Neural cell (in vitro differentiated cells): ENCODE measurements at regions not wholly inside any gene's neighbourhood (a gene's known extent, or its start where the extent isn't known, plus 50 kb on each side); places are given as distances from the start of the nearest gene placed in this dataset.

Source experiments
- H2AFZ ChIP-seq: fragments of 200-600, 300-800 bp; sonication (generic), shearing (Covaris generic); 2 replicates; pipeline ENCODE4 v1.6.0; 2014; ENCODE audit warnings: low read depth, mild to moderate bottlenecking, antibody characterized with exemption, low read length, moderate library complexity
- H3F3A ChIP-seq: fragments of 200-600 bp; shearing (Covaris generic); 2 replicates; pipeline ENCODE4 v1.6.1; 2016; ENCODE audit warnings: mild to moderate bottlenecking, moderate library complexity, mixed read lengths, antibody characterized with exemption, low read length; ENCODE audit not compliant: insufficient read depth, poor library complexity, severe bottlenecking
- H3K27ac ChIP-seq: fragments of 200-600, 300-800 bp; sonication (generic), shearing (Covaris generic); 2 replicates; pipeline ENCODE4 v1.5.1; 2014; ENCODE audit warnings: mild to moderate bottlenecking, low read length, moderate library complexity
- H3K27me3 ChIP-seq: fragments of 300-800, 200-600 bp; sonication (generic), shearing (Covaris generic); 2 replicates; pipeline ENCODE4 v1.6.0; 2014; ENCODE audit warnings: mild to moderate bottlenecking, low read depth, low read length, moderate library complexity; ENCODE audit not compliant: insufficient read depth
- H3K36me3 ChIP-seq: fragments of 300-800, 200-600 bp; sonication (generic), shearing (Covaris generic); 2 replicates; pipeline ENCODE4 v1.5.1; 2014; ENCODE audit warnings: mild to moderate bottlenecking, antibody characterized with exemption, low read length, moderate library complexity; ENCODE audit not compliant: insufficient read depth
- H3K4me2 ChIP-seq: fragments of 300-800, 200-600 bp; sonication (generic), shearing (Covaris generic); 2 replicates; pipeline ENCODE4 v1.6.0; 2014; ENCODE audit warnings: mild to moderate bottlenecking, low read length
- H3K4me3 ChIP-seq: fragments of 300-800, 200-600 bp; sonication (generic), shearing (Covaris generic); 2 replicates; pipeline ENCODE4 v1.5.1; 2014; ENCODE audit warnings: mild to moderate bottlenecking, low read length, moderate library complexity
- H3K79me2 ChIP-seq: fragments of 200-600 bp; shearing (Covaris generic); replicated peaks from 2 replicates; pipeline ENCODE4 v1.6.0; 2014; ENCODE audit warnings: mild to moderate bottlenecking, low read length, moderate library complexity; ENCODE audit not compliant: insufficient read depth
- H3K9ac ChIP-seq: fragments of 300-800, 200-600 bp; sonication (generic), shearing (Covaris generic); 2 replicates; pipeline ENCODE4 v1.6.1; 2016; ENCODE audit warnings: mild to moderate bottlenecking, low read length, mixed read lengths
- H3K9me2 ChIP-seq: fragments of 200-600 bp; shearing (Covaris generic); 2 replicates; pipeline ENCODE4 v1.6.1; 2016; ENCODE audit warnings: mild to moderate bottlenecking, low read length, mixed read lengths; ENCODE audit not compliant: insufficient read depth
- H3K9me3 ChIP-seq: fragments of 200-600, 300-800 bp; sonication (generic), shearing (Covaris generic); 2 replicates; pipeline ENCODE4 v1.6.1; 2016; ENCODE audit warnings: mild to moderate bottlenecking, mixed run types, low read length, moderate library complexity, mixed read lengths
- H4K20me1 ChIP-seq: fragments of 200-600 bp; shearing (Covaris generic); 2 replicates; pipeline ENCODE4 v1.6.1; 2016; ENCODE audit warnings: mild to moderate bottlenecking, mixed run types; ENCODE audit not compliant: insufficient read depth
- CTCF ChIP-seq: fragments of 450-650 bp; IDR thresholded peaks from 2 replicates; pipeline ENCODE4 v1.5.1; 2014; ENCODE audit warnings: antibody characterized with exemption, mild to moderate bottlenecking, moderate library complexity; ENCODE audit not compliant: poor library complexity, severe bottlenecking
- EP300 ChIP-seq: fragments of 450-650 bp; conservative IDR thresholded peaks from 2 replicates; pipeline ENCODE4 v1.6.1; 2014; ENCODE audit warnings: antibody characterized with exemption, mild to moderate bottlenecking, moderate library complexity; ENCODE audit not compliant: poor library complexity, severe bottlenecking
- EZH2 ChIP-seq: fragments of 200-600, 300-800 bp; shearing (Covaris generic), sonication (generic); IDR thresholded peaks from 2 replicates; pipeline ENCODE4 v1.6.1; 2014; ENCODE audit warnings: antibody characterized with exemption, low read length, borderline replicate concordance, mild to moderate bottlenecking; ENCODE audit not compliant: insufficient read depth, poor library complexity, severe bottlenecking
- MXI1 ChIP-seq: fragments of 450-650 bp; conservative IDR thresholded peaks from 2 replicates; pipeline ENCODE4 v1.6.1; 2014; ENCODE audit warnings: antibody characterized with exemption, mild to moderate bottlenecking; ENCODE audit not compliant: poor library complexity, severe bottlenecking
- POLR2AphosphoS5 ChIP-seq: IDR thresholded peaks from 2 replicates; pipeline ENCODE4 v1.6.1; 2012
- RAD21 ChIP-seq: fragments of 450-650 bp; conservative IDR thresholded peaks from 2 replicates; pipeline ENCODE4 v1.6.1; 2014; ENCODE audit warnings: antibody characterized with exemption, mild to moderate bottlenecking, moderate library complexity
- REST ChIP-seq: IDR thresholded peaks from 2 replicates; pipeline ENCODE4 v1.6.1; 2012; ENCODE audit warnings: borderline replicate concordance
- SMC3 ChIP-seq: fragments of 450-650 bp; conservative IDR thresholded peaks from 2 replicates; pipeline ENCODE4 v1.6.1; 2014; ENCODE audit warnings: antibody characterized with exemption, mild to moderate bottlenecking, moderate library complexity; ENCODE audit not compliant: poor library complexity
- TAF1 ChIP-seq: IDR thresholded peaks from 2 replicates; pipeline ENCODE4 v1.6.1; 2012; ENCODE audit warnings: low read depth

- Histone ChIP-seq H3K4me2 (no peak overlapping the region), H2AFZ (no peak overlapping the region), H3K27ac (no peak overlapping the region), H3K9me2 (no peaks in the 10 kb centered on the region), H3K36me3 (no peaks in the 10 kb centered on the region), H3K79me2 (no peaks in the 10 kb centered on the region), H3K9ac (no peak overlapping the region), H3K9me3 (no peaks in the 10 kb centered on the region), H3K27me3 (no peaks in the 10 kb centered on the region), H3F3A (no peaks in the 10 kb centered on the region), H4K20me1 (no peaks in the 10 kb centered on the region), H3K4me3 (no peak overlapping the region)
- TF ChIP-seq EZH2 (no peak), CTCF (no peak), MXI1 (no peak), REST (no peak), SMC3 (no peak), EP300 (no peak)
Measured at GRCh38 chr20:39164642-39165041, 202.5 kb downstream of the DHX35 start.

GRCh38 chr20:39163993-39164392 lies 201.8 kb downstream of the DHX35 start:
- H3K4me3 ChIP-seq = no peak overlapping the region
- H3F3A ChIP-seq = no peaks in the 10 kb centered on the region
- no peak for TF ChIP-seq POLR2AphosphoS5
- no peak for TF ChIP-seq TAF1
- TF ChIP-seq REST = no peak
- no peak for TF ChIP-seq CTCF
- no peak for TF ChIP-seq EP300
- TF ChIP-seq SMC3 = no peak
- no peak for TF ChIP-seq EZH2
- no peak for TF ChIP-seq RAD21
- no peak for TF ChIP-seq MXI1
- H3K4me2 ChIP-seq = no peak overlapping the region
- H2AFZ ChIP-seq = no peak overlapping the region
- H3K27ac ChIP-seq = no peak overlapping the region
- no peaks in the 10 kb centered on the region for H3K36me3 ChIP-seq
- H3K9me2 ChIP-seq = no peaks in the 10 kb centered on the region
- H3K9me3 ChIP-seq = no peaks in the 10 kb centered on the region
- no peak overlapping the region for H3K9ac ChIP-seq
- no peaks in the 10 kb centered on the region for H4K20me1 ChIP-seq
- no peaks in the 10 kb centered on the region for H3K27me3 ChIP-seq
- H3K79me2 ChIP-seq = no peaks in the 10 kb centered on the region
